SK-N-MC (cell line): ENCODE measurements at regions not wholly inside any gene's neighbourhood (a gene's known extent, or its start where the extent isn't known, plus 50 kb on each side); places are given as distances from the start of the nearest gene placed in this dataset.

Experiments used
- FOXP2 ChIP-seq: optimal IDR thresholded peaks from 2 replicates; pipeline ENCODE3; 2011; ENCODE audit warnings: mild to moderate bottlenecking, moderate library complexity; ENCODE audit not compliant: insufficient read depth; ENCODE audit errors: extremely low read length, control extremely low read depth
- POLR2AphosphoS5 ChIP-seq: IDR thresholded peaks from 2 replicates; pipeline ENCODE4 v1.6.1; 2012; ENCODE audit warnings: mild to moderate bottlenecking, low read depth, low read length, borderline replicate concordance

DNA sequence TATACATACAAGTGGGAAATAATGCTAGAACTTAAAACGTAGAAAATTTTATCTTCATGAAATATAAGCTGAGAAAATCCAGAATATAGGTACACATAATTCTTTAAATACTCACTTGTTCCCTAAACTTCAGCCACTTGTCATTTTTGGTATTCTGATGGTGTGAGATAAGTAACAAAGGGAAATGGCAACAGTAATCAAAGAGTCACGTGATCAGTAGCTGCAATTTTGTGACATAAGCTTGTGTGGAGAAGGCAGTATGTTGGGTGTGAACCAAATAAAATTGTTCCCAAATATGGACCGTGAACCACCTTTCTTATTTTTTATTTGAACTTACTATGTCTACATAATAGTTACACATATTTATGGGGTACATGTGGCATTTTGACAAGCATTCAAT lies 650.3 kb upstream of the ADARB2 start:
- TF ChIP-seq POLR2AphosphoS5 (no peak), FOXP2 (no peak)
